H1 (cell line): ENCODE measurements at regions not wholly inside any gene's neighbourhood (a gene's known extent, or its start where the extent isn't known, plus 50 kb on each side); places are given as distances from the start of the nearest gene placed in this dataset.

Source experiments
- CTCF ChIA-PET: fragments of 300-600 bp; sonication (Branson Sonifier 250); formaldehyde crosslinking; loops from one replicate; lab custom pipeline; 2021; ENCODE audit not compliant: partially characterized antibody; lab: Charles Lee
- POLR2A ChIA-PET: fragments of 300-600 bp; sonication (Branson Sonifier 250); formaldehyde crosslinking; loops from one replicate; lab custom pipeline; 2021; ENCODE audit warnings: inconsistent platforms; ENCODE audit not compliant: partially characterized antibody; lab: Charles Lee
- DNase-seq, 2 experiments: peaks; one replicate each; pipeline versions ENCODE4 v3.0.0 to v3.0.0-alpha.2; 2010 to 2022; ENCODE audit warnings: low spot score in 2 of 2, low read depth in 1 of 2, mixed read lengths in 1 of 2
- FAIRE-seq: peaks from 2 replicates; lab custom pipeline; 2011; peaks lifted over from hg19 to GRCh38; lab: Jason Lieb, UNC
- H2AFZ ChIP-seq: 2 replicates; pipeline ENCODE4 v1.8.1; 2012; ENCODE audit warnings: low read length, inconsistent platforms
- H2AK5ac ChIP-seq: 2 replicates; pipeline ENCODE4 v1.6.1; 2013; ENCODE audit warnings: low read depth, low read length
- H2BK120ac ChIP-seq: replicated peaks from 2 replicates; pipeline ENCODE3; 2013; ENCODE audit warnings: low read depth, low read length, inconsistent platforms
- H2BK12ac ChIP-seq: 2 replicates; pipeline ENCODE4 v1.6.1; 2013; ENCODE audit warnings: low read depth, low read length
- H2BK15ac ChIP-seq: 2 replicates; pipeline ENCODE4 v1.6.1; 2013; ENCODE audit warnings: low read length
- H2BK20ac ChIP-seq: 2 replicates; pipeline ENCODE4 v1.6.1; 2013; ENCODE audit warnings: low read length
- H2BK5ac ChIP-seq: 2 replicates; pipeline ENCODE4 v1.6.1; 2013; ENCODE audit warnings: low read depth, low read length
- H3K14ac ChIP-seq: 2 replicates; pipeline ENCODE4 v1.6.1; 2013; ENCODE audit warnings: inconsistent platforms; ENCODE audit not compliant: insufficient read length
- H3K18ac ChIP-seq: 2 replicates; pipeline ENCODE4 v1.6.1; 2013; ENCODE audit warnings: low read length; ENCODE audit errors: extremely low read depth
- H3K23ac ChIP-seq: 2 replicates; pipeline ENCODE4 v1.6.1; 2013; ENCODE audit warnings: inconsistent platforms; ENCODE audit not compliant: insufficient read length
- H3K23me2 ChIP-seq: 2 replicates; pipeline ENCODE4 v1.6.1; 2013; ENCODE audit warnings: low read depth, low read length
- H3K27ac ChIP-seq: 2 replicates; pipeline ENCODE4 v1.6.1; 2011; ENCODE audit warnings: low read depth, low read length, inconsistent platforms
- H3K27me3 ChIP-seq, 4 experiments: replicated peaks in 1 of 4; 1 replicate in 1 of 4; 2 replicates in 3 of 4; pipeline versions ENCODE4 v1.6.1 to v1.8.1; 2011 to 2013; ENCODE audit warnings: low read length in 3 of 4, mild to moderate bottlenecking in 3 of 4, inconsistent platforms in 2 of 4, mixed read lengths in 2 of 4, moderate library complexity in 1 of 4; ENCODE audit not compliant: control insufficient read depth in 3 of 4, insufficient read depth in 3 of 4; ENCODE audit errors: extremely low read depth in 1 of 4
- H3K36me3 ChIP-seq, 4 experiments: 2 replicates each; pipeline versions ENCODE4 v1.6.1 to v1.8.1; 2011 to 2013; ENCODE audit warnings: mild to moderate bottlenecking in 4 of 4, low read length in 3 of 4, moderate library complexity in 2 of 4, control low read depth in 1 of 4, inconsistent platforms in 1 of 4; ENCODE audit not compliant: insufficient read depth in 4 of 4, control insufficient read depth in 2 of 4
- H3K4ac ChIP-seq: replicated peaks from 2 replicates; pipeline ENCODE3; 2013; ENCODE audit warnings: low read length, low read depth, mixed read lengths, inconsistent platforms; ENCODE audit not compliant: insufficient read length
- H3K4me1 ChIP-seq, 4 experiments: replicated peaks in 1 of 4; 1 replicate in 1 of 4; 2 replicates in 3 of 4; pipeline versions ENCODE4 v1.6.1 to v1.8.1; 2011 to 2013; ENCODE audit warnings: low read length in 3 of 4, inconsistent platforms in 2 of 4, mixed read lengths in 1 of 4; ENCODE audit not compliant: insufficient read depth in 4 of 4, control insufficient read depth in 3 of 4
- H3K4me2 ChIP-seq, 2 experiments: 2 replicates each; pipeline versions ENCODE4 v1.6.1 to v1.8.1; 2011 to 2013; ENCODE audit warnings: low read depth in 2 of 2, low read length in 2 of 2, control low read depth in 1 of 2, inconsistent platforms in 1 of 2, mild to moderate bottlenecking in 1 of 2; ENCODE audit not compliant: insufficient read depth in 1 of 2
- H3K4me3 ChIP-seq, 4 experiments: fragments of 200-600, 300-600 bp in 1 of 4; sonication (generic), shearing (Covaris generic), sonication (Bioruptor Twin) in 1 of 4; 2 replicates each; pipeline versions ENCODE4 v1.5.1 to v1.8.1; 2011 to 2016; ENCODE audit warnings: low read length in 4 of 4, low read depth in 3 of 4, control low read depth in 2 of 4, inconsistent platforms in 2 of 4, mild to moderate bottlenecking in 2 of 4, mixed read lengths in 1 of 4, moderate library complexity in 1 of 4; ENCODE audit not compliant: insufficient read depth in 2 of 4; ENCODE audit errors: extremely low read depth in 1 of 4
- H3K56ac ChIP-seq: replicated peaks from 2 replicates; pipeline ENCODE3; 2013; ENCODE audit warnings: low read depth, mild to moderate bottlenecking, mixed read lengths, low read length, inconsistent platforms; ENCODE audit not compliant: insufficient read length
- H3K79me1 ChIP-seq: 2 replicates; pipeline ENCODE4 v1.6.1; 2013; ENCODE audit warnings: low read depth, low read length, control low read depth
- H3K79me2 ChIP-seq, 2 experiments: 2 replicates each; pipeline versions ENCODE4 v1.6.1 to v1.8.1; 2012 to 2013; ENCODE audit warnings: low read length in 2 of 2, mild to moderate bottlenecking in 2 of 2, inconsistent platforms in 1 of 2; ENCODE audit not compliant: insufficient read depth in 2 of 2, control insufficient read depth in 1 of 2
- H3K9ac ChIP-seq, 4 experiments: replicated peaks in 1 of 4; 1 replicate in 1 of 4; 2 replicates in 3 of 4; pipeline versions ENCODE4 v1.6.1 to v1.8.1; 2011 to 2013; ENCODE audit warnings: low read depth in 3 of 4, low read length in 3 of 4, control low read depth in 2 of 4, mild to moderate bottlenecking in 2 of 4, moderate library complexity in 2 of 4, inconsistent platforms in 1 of 4; ENCODE audit errors: extremely low read depth in 1 of 4
- H3K9me3 ChIP-seq, 2 experiments: 2 replicates each; pipeline versions ENCODE4 v1.6.1 to v1.8.1; 2012 to 2013; ENCODE audit warnings: mild to moderate bottlenecking in 2 of 2, moderate library complexity in 2 of 2, control low read depth in 1 of 2, inconsistent platforms in 1 of 2, low read depth in 1 of 2, low read length in 1 of 2, mixed read lengths in 1 of 2; ENCODE audit not compliant: insufficient read depth in 2 of 2
- H4K20me1 ChIP-seq, 2 experiments: replicated peaks in 1 of 2; 2 replicates each; pipeline versions ENCODE3 to v1.8.1; 2011 to 2013; ENCODE audit warnings: inconsistent platforms in 2 of 2, low read length in 2 of 2, mild to moderate bottlenecking in 1 of 2; ENCODE audit not compliant: insufficient read depth in 2 of 2, control insufficient read depth in 1 of 2
- H4K5ac ChIP-seq: 2 replicates; pipeline ENCODE4 v1.6.1; 2013; ENCODE audit warnings: low read length, low read depth, mixed read lengths, inconsistent platforms; ENCODE audit not compliant: insufficient read length
- H4K8ac ChIP-seq: 2 replicates; pipeline ENCODE4 v1.8.0; 2013; ENCODE audit warnings: mild to moderate bottlenecking, moderate library complexity, low read length, inconsistent platforms; ENCODE audit not compliant: insufficient read depth; ENCODE audit errors: extremely low read depth
- H4K91ac ChIP-seq: replicated peaks from 2 replicates; pipeline ENCODE3; 2013; ENCODE audit warnings: low read length, mixed read lengths, inconsistent platforms; ENCODE audit not compliant: insufficient read length
- ASH2L ChIP-seq: fragments of 200-600, 300-600 bp; sonication (generic); IDR thresholded peaks from one replicate; pipeline ENCODE4 v1.7.1; 2017; ENCODE audit warnings: low read length
- BRCA1 ChIP-seq: IDR thresholded peaks from 2 replicates; pipeline ENCODE4 v1.6.1; 2012; ENCODE audit warnings: low read depth, low read length, improper control_type of control experiment
- CEBPB ChIP-seq: IDR thresholded peaks from 2 replicates; pipeline ENCODE4 v1.6.1; 2012; ENCODE audit warnings: low read depth, low read length
- EGR1 ChIP-seq: IDR thresholded peaks from 2 replicates; pipeline ENCODE4 v1.6.1; 2011; ENCODE audit warnings: low read depth, low read length, borderline replicate concordance
- KDM1A ChIP-seq: fragments of 200-600, 300-600 bp; sonication (generic); IDR thresholded peaks from 2 replicates; pipeline ENCODE4 v1.7.1; 2016; ENCODE audit warnings: mild to moderate bottlenecking, low read length, borderline replicate concordance
- KDM5A ChIP-seq: fragments of 200-600 bp; IDR thresholded peaks from 2 replicates; pipeline ENCODE4 v1.7.1; 2012; ENCODE audit warnings: mild to moderate bottlenecking, low read length, inconsistent platforms, mixed read lengths
- NANOG ChIP-seq: IDR thresholded peaks from 2 replicates; pipeline ENCODE4 v1.6.1; 2011; ENCODE audit warnings: low read length, low read depth, mild to moderate bottlenecking, inconsistent platforms; ENCODE audit not compliant: insufficient read depth, poor library complexity, severe bottlenecking
- POU5F1 ChIP-seq: IDR thresholded peaks from 2 replicates; pipeline ENCODE4 v1.6.1; 2011; ENCODE audit warnings: low read depth, mild to moderate bottlenecking, low read length, moderate library complexity
- RFX5 ChIP-seq: IDR thresholded peaks from 2 replicates; pipeline ENCODE4 v1.6.1; 2011; ENCODE audit warnings: low read depth, low read length, improper control_type of control experiment, borderline replicate concordance
- RNF2 ChIP-seq: fragments of 200-900, 300-1000 bp; sonication (generic); IDR thresholded peaks from 2 replicates; pipeline ENCODE4 v1.7.1; 2016; ENCODE audit warnings: borderline replicate concordance, low read depth, mild to moderate bottlenecking, antibody characterized with exemption, low read length; ENCODE audit not compliant: poor library complexity, severe bottlenecking; ENCODE audit errors: missing control alignments
- SAP30 ChIP-seq: fragments of 300-600 bp; sonication (generic); IDR thresholded peaks from 2 replicates; pipeline ENCODE4 v1.7.1; 2012; ENCODE audit warnings: low read length, moderate library complexity, mild to moderate bottlenecking, inconsistent platforms; ENCODE audit not compliant: insufficient read depth, insufficient replicate concordance
- SIN3A ChIP-seq, 2 experiments: IDR thresholded peaks in 1 of 2; conservative IDR thresholded peaks in 1 of 2; 2 replicates each; pipeline ENCODE4 v1.6.1; 2011 to 2012; ENCODE audit warnings: low read length in 2 of 2, improper control_type of control experiment in 1 of 2, low read depth in 1 of 2, mild to moderate bottlenecking in 1 of 2
- SP2 ChIP-seq: IDR thresholded peaks from 2 replicates; pipeline ENCODE4 v1.6.1; 2012; ENCODE audit warnings: mild to moderate bottlenecking, low read length, inconsistent platforms
- SP4 ChIP-seq: IDR thresholded peaks from 2 replicates; pipeline ENCODE4 v1.6.1; 2012; ENCODE audit warnings: low read length, inconsistent platforms
- TAF1 ChIP-seq: IDR thresholded peaks from 2 replicates; pipeline ENCODE4 v1.6.1; 2011; ENCODE audit warnings: mild to moderate bottlenecking, low read depth, low read length
- TBP ChIP-seq: IDR thresholded peaks from 2 replicates; pipeline ENCODE4 v1.6.1; 2011; ENCODE audit warnings: low read depth, low read length, improper control_type of control experiment
- WGBS, 2 experiments: shearing (Covaris generic) in 1 of 2; methylation state at CpG; one replicate each; pipeline versions ENCODE4 v1.1.6 to v1.1.7; 2013 to 2015; ENCODE audit warnings: low lambda C conversion rate in 2 of 2, mixed read lengths in 2 of 2, inconsistent platforms in 1 of 2, low coverage in 1 of 2, missing lambda C conversion rate in 1 of 2; ENCODE audit not compliant: insufficient replicate concordance in 2 of 2, insufficient coverage in 1 of 2, insufficient read length in 1 of 2; ENCODE audit errors: extremely low coverage in 1 of 2, missing lambda C conversion rate in 1 of 2; 5-methylcytosine and 5-hydroxymethylcytosine counted together

DNA sequence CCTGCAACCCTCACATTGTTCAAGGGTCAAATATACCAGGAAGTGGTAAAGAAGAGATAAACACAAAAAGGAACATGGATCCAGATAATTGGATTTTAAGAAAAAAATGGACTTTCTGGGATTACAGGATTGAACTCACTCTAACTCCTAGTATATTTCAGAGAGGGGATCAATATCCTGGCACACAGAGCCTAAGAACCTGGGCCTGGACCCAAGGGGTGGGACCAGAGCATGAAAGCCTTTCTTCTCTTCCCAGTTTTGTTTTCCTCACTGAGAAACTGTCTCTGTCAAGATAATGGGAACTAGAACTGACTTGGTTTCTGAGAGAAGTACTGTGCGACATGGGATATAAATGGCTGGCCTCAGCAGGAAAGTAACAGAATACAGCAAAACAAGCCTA, 422.8 kb upstream of the STXBP6 start:
- no peak overlapping the region for H2BK120ac ChIP-seq
- no peak overlapping the region for H2BK12ac ChIP-seq
- H2AK5ac ChIP-seq: no peak overlapping the region
- H3K27me3 ChIP-seq: no peaks in the 10 kb centered on the region
- no peak overlapping the region for H3K4ac ChIP-seq
- ChIA-PET CTCF (interaction anchor here (1.8 kb wide), 1 partner anchor 12 kb away, joined by 4 read pairs; no protein-coding TSS in a partner anchor), POLR2A (no interaction called here)
- no peak overlapping the region for H2BK15ac ChIP-seq
- H3K9ac ChIP-seq: no peak overlapping the region
- no peak overlapping the region for H3K18ac ChIP-seq
- 35% methylated on average over 1 of the region's 1 CpG; no CpG with 5 or more reads in 1 of the 2 experiments for WGBS, 2 experiments
- no peak for DNase-seq
- no peak overlapping the region for H3K14ac ChIP-seq
- TF ChIP-seq ASH2L: no peak
- no peak for TF ChIP-seq SAP30
- TF ChIP-seq TAF1: no peak
- TF ChIP-seq SP2: no peak
- no peak for TF ChIP-seq POU5F1
- TF ChIP-seq TBP: no peak
- no peak for TF ChIP-seq RFX5
- TF ChIP-seq KDM1A: no peak
- TF ChIP-seq BRCA1: no peak
- TF ChIP-seq KDM5A: no peak
- no peak for TF ChIP-seq CEBPB
- TF ChIP-seq RNF2: no peak
- TF ChIP-seq SP4: no peak
- no peak for TF ChIP-seq EGR1
- no peak for TF ChIP-seq SIN3A (conservative IDR thresholded peaks at IDR 0.05 in 1 of 2, IDR thresholded peaks at IDR 0.05 in 1 of 2; ENCODE audit: low read depth in 1 of 2, low read length in 2 of 2)
- TF ChIP-seq NANOG: no peak
- no peak overlapping the region for H3K23ac ChIP-seq
- H3K36me3 ChIP-seq: no peaks in the 10 kb centered on the region
- no peak overlapping the region for H3K56ac ChIP-seq
- no peak overlapping the region for H2AFZ ChIP-seq
- no peak overlapping the region for H2BK20ac ChIP-seq
- no peaks in the 10 kb centered on the region for H3K4me1 ChIP-seq
- H4K5ac ChIP-seq: no peak overlapping the region
- no peak for FAIRE-seq
- H4K8ac ChIP-seq: no peak overlapping the region
- no peak overlapping the region for H2BK5ac ChIP-seq
- no peaks in the 10 kb centered on the region for H4K20me1 ChIP-seq
- no peak overlapping the region for H4K91ac ChIP-seq
- no peaks in the 10 kb centered on the region for H3K23me2 ChIP-seq
- H3K79me1 ChIP-seq: no peaks in the 10 kb centered on the region
- H3K79me2 ChIP-seq: no peaks in the 10 kb centered on the region
- H3K4me2 ChIP-seq: no peak overlapping the region
- no peak overlapping the region for H3K4me3 ChIP-seq
- H3K9me3 ChIP-seq: no peaks in the 10 kb centered on the region
- H3K27ac ChIP-seq: no peak overlapping the region
